K562 (cell line): ENCODE measurements at regions not wholly inside any gene's neighbourhood (a gene's known extent, or its start where the extent isn't known, plus 50 kb on each side); places are given as distances from the start of the nearest gene placed in this dataset.

Source experiments
- ATAC-seq: fragments of 200-7000 bp; cut with Tn5 transposase; 3 replicates; pipeline ENCODE4 v1.9.1; 2020; ENCODE audit warnings: moderate library complexity
- BruUV-seq: library from RNA; stranded (reverse); fragments of 400-500 nt; replicated peaks from 2 replicates; lab custom pipeline; 2021; lab: Mats Ljungman, UMichigan
- CTCF ChIA-PET: fragments of 300-600 bp; formaldehyde crosslinking; extraction: SDS; loops from one replicate; lab custom pipeline; 2021; ENCODE audit warnings: low intra/inter-chr PET ratio; lab: Yijun Ruan, JAX
- POLR2A ChIA-PET: fragments of 300-600, 350-650 bp; sonication (Branson Sonifier 250); formaldehyde crosslinking; extraction: SDS; loops from one replicate; lab custom pipeline; 2021; ENCODE audit warnings: antibody characterized with exemption, inconsistent platforms; lab: Yijun Ruan, JAX
- DNase-seq, 4 experiments: peaks; one replicate each; pipeline versions ENCODE4 v3.0.0 to v3.0.0-alpha.2; 2011 to 2018; ENCODE audit warnings: low spot score in 3 of 4, mixed read lengths in 3 of 4; ENCODE audit errors: extremely low read depth in 1 of 4
- FAIRE-seq: peaks from 2 replicates; lab custom pipeline; 2011; peaks lifted over from hg19 to GRCh38; lab: Jason Lieb, UNC
- H2AFZ ChIP-seq: 2 replicates; pipeline ENCODE4 v1.6.0; 2011; ENCODE audit warnings: low read depth, low read length, control low read depth, inconsistent platforms
- H3K27ac ChIP-seq: fragments of 200-600 bp; 3 replicates; pipeline ENCODE4 v1.8.0; 2011; ENCODE audit warnings: low read depth, mild to moderate bottlenecking, control low read depth, inconsistent platforms, low read length, moderate library complexity, mixed read lengths; ENCODE audit errors: extremely low read depth
- H3K27me3 ChIP-seq, 2 experiments: fragments of 300-600 bp in 1 of 2; 2 replicates in 1 of 2; 3 replicates in 1 of 2; pipeline versions ENCODE4 v1.6.0 to v1.8.0; 2011; ENCODE audit warnings: inconsistent platforms in 2 of 2, low read length in 2 of 2, mild to moderate bottlenecking in 1 of 2, mixed read lengths in 1 of 2, moderate library complexity in 1 of 2; ENCODE audit not compliant: control insufficient read depth in 2 of 2, insufficient read depth in 2 of 2
- H3K36me3 ChIP-seq: fragments of 300-600 bp; 3 replicates; pipeline ENCODE4 v1.8.0; 2011; ENCODE audit warnings: mild to moderate bottlenecking, low read length, inconsistent platforms; ENCODE audit not compliant: control insufficient read depth, insufficient read depth
- H3K4me1 ChIP-seq, 2 experiments: fragments of 200-600 bp in 1 of 2; replicated peaks in 1 of 2; 2 replicates in 1 of 2; 3 replicates in 1 of 2; pipeline versions ENCODE4 v1.5.1 to v1.8.0; 2011; ENCODE audit warnings: inconsistent platforms in 2 of 2, low read length in 2 of 2, mild to moderate bottlenecking in 1 of 2, mixed read lengths in 1 of 2, moderate library complexity in 1 of 2; ENCODE audit not compliant: control insufficient read depth in 2 of 2, insufficient read depth in 2 of 2
- H3K4me2 ChIP-seq: 2 replicates; pipeline ENCODE4 v1.6.1; 2011; ENCODE audit warnings: low read length, control low read depth, inconsistent platforms, mixed read lengths; ENCODE audit not compliant: insufficient read depth
- H3K4me3 ChIP-seq: fragments of 200-600 bp; sonication (generic), shearing (Covaris generic); 2 replicates; pipeline ENCODE4 v1.5.1; 2016; ENCODE audit warnings: control low read depth, inconsistent platforms
- H3K79me2 ChIP-seq: fragments of 200-600 bp; 3 replicates; pipeline ENCODE4 v1.8.0; 2011; ENCODE audit warnings: low read length, inconsistent platforms; ENCODE audit not compliant: control insufficient read depth, insufficient read depth
- H3K9ac ChIP-seq, 2 experiments: 2 replicates each; pipeline versions ENCODE4 v1.6.0 to v1.6.1; 2011; ENCODE audit warnings: low read depth in 2 of 2, low read length in 2 of 2, control low read depth in 1 of 2, inconsistent platforms in 1 of 2, mild to moderate bottlenecking in 1 of 2, mixed read lengths in 1 of 2; ENCODE audit not compliant: insufficient read depth in 1 of 2
- H3K9me1 ChIP-seq: one replicate; pipeline ENCODE4 v1.6.0; 2011; ENCODE audit warnings: inconsistent platforms, mild to moderate bottlenecking, low read length, moderate library complexity; ENCODE audit not compliant: control insufficient read depth, insufficient read depth
- H3K9me3 ChIP-seq: replicated peaks from 2 replicates; pipeline ENCODE4 v1.5.1; 2011; ENCODE audit warnings: low read depth, low read length, inconsistent platforms; ENCODE audit not compliant: control insufficient read depth, insufficient read depth
- H4K20me1 ChIP-seq: replicated peaks from 2 replicates; pipeline ENCODE4 v1.6.1; 2011; ENCODE audit warnings: low read length, inconsistent platforms, mixed read lengths; ENCODE audit not compliant: control insufficient read depth, insufficient read depth
- CSDE1 ChIP-seq, 2 experiments: fragments of 450-650 bp; IDR thresholded peaks; 2 replicates each; pipeline ENCODE4 v1.6.1; 2016; ENCODE audit warnings: mild to moderate bottlenecking in 1 of 2
- E2F8 ChIP-seq: fragments of 450-650 bp; IDR thresholded peaks from 2 replicates; pipeline ENCODE4 v1.7.1; 2018; ENCODE audit warnings: mild to moderate bottlenecking, low read depth; ENCODE audit not compliant: partially characterized antibody
- EWSR1 ChIP-seq: fragments of 450-650 bp; IDR thresholded peaks from 2 replicates; pipeline ENCODE4 v1.6.1; 2018; ENCODE audit warnings: borderline replicate concordance, mild to moderate bottlenecking, low read depth, moderate library complexity; ENCODE audit not compliant: partially characterized antibody
- KLF10 ChIP-seq: fragments of 250-450 bp; sonication (Bioruptor Pico); IDR thresholded peaks from 2 replicates; pipeline ENCODE4 v1.6.1; 2021; ENCODE audit warnings: matching md5 sums
- MEF2D ChIP-seq: conservative IDR thresholded peaks from 2 replicates; pipeline ENCODE4 v1.6.1; 2016; ENCODE audit warnings: low read depth, missing genetic modification characterization, missing compliant biosample characterization
- MTA2 ChIP-seq: fragments of 450-650 bp; IDR thresholded peaks from 2 replicates; pipeline ENCODE4 v1.6.1; 2016; ENCODE audit warnings: low read depth
- NFXL1 ChIP-seq: fragments of 450-650 bp; formaldehyde crosslinking; IDR thresholded peaks from 2 replicates; pipeline ENCODE4 v1.4.0; 2021; ENCODE audit warnings: mild to moderate bottlenecking
- OTX1 ChIP-seq: fragments of 450-650 bp; formaldehyde crosslinking; IDR thresholded peaks from 2 replicates; pipeline ENCODE4 v1.4.0; 2022; ENCODE audit warnings: mild to moderate bottlenecking
- PML ChIP-seq: IDR thresholded peaks from 2 replicates; pipeline ENCODE4 v1.6.1; 2012; ENCODE audit warnings: low read length, inconsistent platforms
- POLR2A ChIP-seq: fragments of 450-650 bp; conservative IDR thresholded peaks from 2 replicates; pipeline ENCODE4 v1.6.1; 2016
- POLR2AphosphoS2 ChIP-seq: IDR thresholded peaks from 2 replicates; pipeline ENCODE4 v1.6.1; 2012; ENCODE audit warnings: low read length, improper control_type of control experiment
- POLR3A ChIP-seq: IDR thresholded peaks from 2 replicates; pipeline ENCODE4 v1.6.1; 2011; ENCODE audit warnings: borderline replicate concordance, mild to moderate bottlenecking, moderate library complexity; ENCODE audit not compliant: insufficient read length, insufficient read depth; ENCODE audit errors: extremely low read depth
- RBM22 ChIP-seq: fragments of 200-400 bp; formaldehyde crosslinking; IDR thresholded peaks from 2 replicates; pipeline ENCODE4 v1.6.1; 2018; ENCODE audit warnings: low read length, low read depth; ENCODE audit not compliant: poor library complexity, severe bottlenecking
- RNF219 ChIP-seq: fragments of 250-450 bp; sonication (Bioruptor Pico); IDR thresholded peaks from 2 replicates; pipeline ENCODE4 v1.5.0; 2022; ENCODE audit warnings: mild to moderate bottlenecking
- SMARCA4 ChIP-seq: fragments of 450-650 bp; IDR thresholded peaks from 2 replicates; pipeline ENCODE4 v1.6.1; 2016
- TOE1 ChIP-seq, 2 experiments: fragments of 450-650 bp in 1 of 2; sonication (generic) in 1 of 2; formaldehyde crosslinking in 1 of 2; IDR thresholded peaks; 2 replicates each; pipeline versions ENCODE4 v1.7.1 to v1.8.0; 2016 to 2022; ENCODE audit warnings: borderline replicate concordance in 2 of 2, mild to moderate bottlenecking in 2 of 2, antibody characterized with exemption in 1 of 2, inconsistent platforms in 1 of 2, low read depth in 1 of 2, missing genetic modification reagents in 1 of 2, moderate library complexity in 1 of 2
- ZBTB17 ChIP-seq: fragments of 450-650 bp; formaldehyde crosslinking; IDR thresholded peaks from 2 replicates; pipeline ENCODE4 v1.4.0; 2020; ENCODE audit warnings: mild to moderate bottlenecking
- ZNF696 ChIP-seq: fragments of 250-450 bp; sonication (Bioruptor Pico); conservative IDR thresholded peaks from 2 replicates; pipeline ENCODE4 v1.4.0; 2020; ENCODE audit warnings: mild to moderate bottlenecking, moderate library complexity
- WGBS: fragments of 100-300 bp; shearing (Covaris generic); methylation state at CpG from one replicate; pipeline ENCODE4 v1.1.6; 2016; ENCODE audit warnings: low coverage, mixed read lengths; ENCODE audit not compliant: insufficient coverage; ENCODE audit errors: missing lambda C conversion rate; 5-methylcytosine and 5-hydroxymethylcytosine counted together
- in situ Hi-C: fragments of 300-500 bp; cut with MboI; formaldehyde crosslinking; loops from 4 replicates; pipeline ENCODE4 v1.15.0; 2018; ENCODE audit warnings: inconsistent platforms, mixed read lengths
- intact Hi-C: fragments of 100-400 bp; cut with micrococcal nuclease; formaldehyde crosslinking; loops from 2 replicates; pipeline ENCODE4 v1.14.2; 2022

DNA sequence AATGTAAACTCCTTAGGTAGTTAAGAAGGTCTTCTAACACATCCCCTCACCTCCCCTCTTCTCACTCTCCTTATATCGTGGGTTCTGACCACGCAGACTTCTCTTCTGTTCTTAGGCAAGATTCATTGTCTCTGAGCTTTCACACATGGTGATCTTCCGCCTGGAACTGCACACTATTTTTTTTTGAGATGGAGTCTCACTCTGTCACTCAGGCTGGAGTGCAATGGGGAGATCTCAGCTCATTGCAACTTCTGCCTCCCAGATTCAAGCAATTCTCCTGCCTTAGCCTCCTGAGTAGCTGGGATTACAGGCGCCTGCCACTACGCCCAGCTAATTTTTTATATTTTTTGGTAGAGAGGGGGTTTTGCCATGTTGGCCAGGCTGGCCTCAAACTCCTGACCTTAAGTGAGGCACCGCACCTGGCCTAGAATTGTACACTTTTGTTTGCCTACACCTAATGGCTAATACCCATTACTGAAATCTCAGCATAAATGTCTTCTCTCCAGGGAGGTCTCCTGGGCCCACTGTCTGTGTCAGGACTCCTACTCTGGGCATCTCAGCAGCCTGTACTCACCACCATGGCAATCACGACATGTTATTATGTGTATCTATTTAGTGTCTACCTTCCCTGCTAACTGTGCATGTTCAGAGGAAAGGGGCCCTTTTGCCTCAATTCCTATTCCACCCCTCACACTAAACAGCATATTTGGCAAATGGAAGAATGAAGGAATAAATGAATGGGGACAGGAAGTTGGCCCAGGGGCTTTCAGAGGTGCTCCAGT lies 646.3 kb upstream of the DPP6 start:
- Histone ChIP-seq H3K27ac (no peak overlapping the region), H3K4me1 (peaks cover under 1 to 17% of the 10 kb centered on the region in 2 experiments; a peak in 3 of 5 replicates), H3K27me3 (no peaks in the 10 kb centered on the region), H3K4me3 (no peak overlapping the region), H3K9ac (no peak overlapping the region), H3K79me2 (peaks cover 4% of the 10 kb centered on the region), H3K9me3 (no peaks in the 10 kb centered on the region), H3K36me3 (peaks cover 54% of the 10 kb centered on the region), H3K9me1 (no peaks in the 10 kb centered on the region), H3K4me2 (no peak overlapping the region), H2AFZ (no peak overlapping the region), H4K20me1 (no peaks in the 10 kb centered on the region)
- 88% methylated on average over 7 of the region's 7 CpGs for WGBS
- no peak for DNase-seq
- 0 out of 3 replicates have a peak, but pooled peaks have one; percentile 0 for ATAC-seq
- in situ Hi-C loops: no loop called here
- ChIA-PET CTCF (no interaction called here), POLR2A (interaction anchor here (0.6 to 2.2 kb wide), 2 partner anchors 8 to 508 kb away, joined by 3 to 9 read pairs; no protein-coding TSS in a partner anchor)
- no peak for FAIRE-seq
- BruUV-seq: no TSS peak
- intact Hi-C loops: no loop called here
- no peak for TF ChIP-seq MTA2
- TF ChIP-seq ZNF696 (CRISPR knock-in tag): peak; percentile 72; the same call in 1 of the 2 replicates
- no peak for TF ChIP-seq MEF2D (tag)
- peak; percentile 34 for TF ChIP-seq EWSR1
- no peak for TF ChIP-seq POLR3A
- peak; percentile 86; the same call in 1 of the 2 replicates for TF ChIP-seq POLR2AphosphoS2
- peak; percentile 15; the same call in 1 of the 2 replicates for TF ChIP-seq KLF10 (CRISPR knock-in tag)
- peak; percentile 72 for TF ChIP-seq RNF219 (CRISPR knock-in tag)
- TF ChIP-seq CSDE1 (IDR thresholded peaks at IDR 0.05): no peak
- TF ChIP-seq E2F8: peak; percentile 50
- TF ChIP-seq TOE1 (IDR thresholded peaks at IDR 0.05; ENCODE audit: borderline replicate concordance): no peak
- TF ChIP-seq TOE1 (CRISPR knock-in tag; IDR thresholded peaks at IDR 0.05; ENCODE audit: borderline replicate concordance, low read depth): no peak
- TF ChIP-seq OTX1 (CRISPR knock-in tag): peak; percentile 88
- TF ChIP-seq PML: peak; percentile 5; the same call in 1 of the 2 replicates
- peak; percentile 79 for TF ChIP-seq POLR2A
- peak; percentile 61; the same call in 1 of the 2 replicates for TF ChIP-seq ZBTB17
- no peak for TF ChIP-seq SMARCA4
- peak; percentile 25 for TF ChIP-seq RBM22
- TF ChIP-seq NFXL1 (CRISPR knock-in tag): peak; percentile 43; the same call in 1 of the 2 replicates
